AG10803 (cell line): ENCODE measurements at regions not wholly inside any gene's neighbourhood (a gene's known extent, or its start where the extent isn't known, plus 50 kb on each side); places are given as distances from the start of the nearest gene placed in this dataset.

Source experiments
- DNase-seq: peaks from one replicate; pipeline ENCODE4 v3.0.0; 2010; ENCODE audit warnings: low read depth
- H3K4me3 ChIP-seq: 2 replicates; pipeline ENCODE4 v1.5.1; 2011; ENCODE audit warnings: mild to moderate bottlenecking, low read length, control low read depth
- CTCF ChIP-seq: conservative IDR thresholded peaks from 2 replicates; pipeline ENCODE4 v1.5.1; 2011; ENCODE audit warnings: mild to moderate bottlenecking, low read length, control low read depth, inconsistent platforms

- DNase-seq: peak; percentile 31
- no peak for TF ChIP-seq CTCF
- no peak overlapping the region for H3K4me3 ChIP-seq
Observed at GRCh38 chr15:38941399-38941953, 376.9 kb upstream of the RASGRP1 start.

DNA sequence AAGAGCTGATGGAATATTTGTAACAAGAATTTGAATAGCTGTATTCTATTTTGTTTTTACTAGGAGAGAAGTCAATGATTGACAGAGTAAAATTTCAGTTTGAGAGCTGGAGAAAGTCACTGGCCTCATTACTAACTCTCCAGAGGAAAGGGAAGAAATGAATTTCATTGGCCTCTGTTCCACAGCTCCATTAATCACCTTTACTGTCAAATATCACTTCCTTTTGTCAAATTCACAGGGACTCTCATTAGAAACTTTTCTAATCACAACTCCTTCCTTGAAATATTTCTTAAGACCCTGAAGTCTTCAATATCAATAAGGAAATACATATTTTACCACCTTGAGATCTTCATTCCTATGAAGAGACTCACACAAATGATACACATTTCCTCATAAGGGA, 379.9 kb upstream of the RASGRP1 start:
- no peak for DNase-seq
- TF ChIP-seq CTCF: no peak

DNA sequence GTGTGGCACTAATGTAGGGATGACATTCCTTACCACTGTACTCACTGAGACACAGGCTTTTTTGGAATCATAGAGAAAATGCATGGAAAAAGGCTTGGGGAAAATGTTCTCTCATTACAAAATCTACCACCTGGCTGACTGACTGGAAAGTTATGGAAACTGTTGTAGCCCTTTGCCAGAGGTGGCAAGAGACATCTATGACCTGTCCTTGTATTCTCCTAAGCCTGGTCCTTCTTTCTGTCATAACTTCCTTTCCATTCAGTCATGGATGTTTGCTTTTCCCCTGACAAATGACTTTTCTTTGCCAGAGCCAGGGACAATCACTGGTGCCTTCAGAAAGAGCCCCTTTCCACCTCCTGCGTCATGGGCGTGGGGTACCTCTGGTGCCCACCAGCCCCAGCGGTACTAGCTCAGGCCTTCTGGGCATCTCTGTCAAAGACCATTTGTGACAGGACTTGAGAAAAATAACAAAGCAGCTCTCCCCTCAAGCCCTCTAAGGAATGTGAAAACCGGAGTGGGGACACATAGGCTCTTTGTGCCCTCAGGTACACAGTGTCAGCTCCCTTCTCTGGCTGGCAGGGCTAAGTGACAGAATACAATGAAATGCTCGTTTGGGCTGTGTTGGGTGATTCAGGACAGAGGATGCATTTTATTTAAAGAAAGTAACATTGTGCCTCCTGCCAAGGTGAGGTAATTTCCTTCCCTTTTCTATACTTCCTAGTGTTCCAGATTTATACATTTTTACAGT, 381.1 kb upstream of the RASGRP1 start:
- DNase-seq: no peak
- no peak overlapping the region for H3K4me3 ChIP-seq
- TF ChIP-seq CTCF: no peak

More for the DNA sequence above, 379.9 kb upstream of the RASGRP1 start:
- no peak overlapping the region for H3K4me3 ChIP-seq

- no peak overlapping the region for H3K4me3 ChIP-seq
- no peak for DNase-seq
- no peak for TF ChIP-seq CTCF
Observed at GRCh38 chr15:38954090-38954489, 389.5 kb upstream of the RASGRP1 start.

DNA sequence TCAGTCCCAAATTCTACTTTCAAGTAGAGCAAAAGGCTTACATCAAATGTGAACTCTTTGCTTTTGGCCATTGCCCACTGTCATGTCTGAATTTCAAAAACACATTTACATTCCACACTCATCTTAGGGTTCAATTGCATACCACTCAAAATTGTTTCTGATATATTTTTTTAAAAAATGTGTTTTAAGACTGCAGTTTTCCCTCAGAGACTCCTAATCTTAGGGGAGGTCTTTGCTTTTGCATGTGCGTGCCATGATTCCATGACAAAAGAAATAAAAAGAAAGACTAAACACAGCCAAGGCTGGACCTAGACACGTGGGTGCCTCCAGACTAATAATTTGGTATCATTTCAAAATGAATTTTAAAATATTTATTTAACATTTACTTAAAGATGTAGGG, 396.8 kb upstream of the RASGRP1 start:
- H3K4me3 ChIP-seq: no peak overlapping the region
- no peak for TF ChIP-seq CTCF
- no peak for DNase-seq

DNA sequence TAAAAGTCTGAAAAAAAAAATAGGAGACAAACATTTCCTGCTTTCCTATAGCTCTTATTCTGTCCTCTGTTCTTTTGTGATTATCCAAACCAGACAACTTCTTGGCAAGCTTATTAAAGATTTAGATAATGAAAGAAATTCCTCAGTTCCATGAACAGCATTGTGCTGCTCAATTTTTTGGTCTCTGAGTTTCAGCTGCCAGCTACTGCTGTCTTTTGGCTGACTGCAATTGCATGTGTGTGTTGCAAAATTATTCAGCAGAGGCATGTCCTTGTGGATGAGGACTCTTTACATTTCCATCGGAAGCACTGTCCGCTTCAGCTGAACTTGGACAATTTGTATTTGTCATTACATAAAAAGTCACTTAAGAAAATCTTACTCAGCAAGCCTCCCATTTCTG, 397.3 kb upstream of the RASGRP1 start:
- no peak overlapping the region for H3K4me3 ChIP-seq
- DNase-seq: peak; percentile 74
- TF ChIP-seq CTCF: no peak

GRCh38 chr15:38972831-38973230, 408.2 kb upstream of the RASGRP1 start:
- no peak for TF ChIP-seq CTCF
- peak; percentile 56 for DNase-seq
- no peak overlapping the region for H3K4me3 ChIP-seq
